ENCODE measurements at regions not wholly inside any gene's neighbourhood (a gene's known extent, or its start where the extent isn't known, plus 50 kb on each side); places are given as distances from the start of the nearest gene placed in this dataset.
A peak's percentile ranks its signal among the peaks of the same experiment; 100 is the strongest.
"Not testable (repeated sequence)": the region's sequence is repeated elsewhere in the genome, so short reads cannot be mapped to it uniquely, and the experiment has no call there.

DNA sequence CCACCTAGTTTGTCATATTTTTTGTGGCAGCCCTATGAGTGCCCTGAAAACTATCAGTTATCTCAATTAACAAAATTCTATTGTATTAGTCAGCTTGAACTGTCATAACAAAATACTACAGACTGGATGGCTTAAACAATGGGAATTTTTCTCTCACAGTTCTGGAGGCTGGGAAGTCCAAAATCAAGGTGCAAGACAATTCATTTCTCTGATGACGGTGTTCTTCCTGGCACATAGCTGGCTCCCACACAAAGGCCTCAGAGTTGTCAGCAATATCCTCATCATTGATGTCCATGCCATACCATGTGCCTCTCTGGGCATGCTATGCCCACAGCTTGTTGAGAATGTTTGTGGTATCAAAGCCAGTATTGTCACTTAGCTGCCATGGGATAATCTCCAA is 691.9 kb downstream of the NR2F1-AS1 start:
- no peak for DNase-seq (ENCODE audit: low read depth in 2 of 2)

DNA sequence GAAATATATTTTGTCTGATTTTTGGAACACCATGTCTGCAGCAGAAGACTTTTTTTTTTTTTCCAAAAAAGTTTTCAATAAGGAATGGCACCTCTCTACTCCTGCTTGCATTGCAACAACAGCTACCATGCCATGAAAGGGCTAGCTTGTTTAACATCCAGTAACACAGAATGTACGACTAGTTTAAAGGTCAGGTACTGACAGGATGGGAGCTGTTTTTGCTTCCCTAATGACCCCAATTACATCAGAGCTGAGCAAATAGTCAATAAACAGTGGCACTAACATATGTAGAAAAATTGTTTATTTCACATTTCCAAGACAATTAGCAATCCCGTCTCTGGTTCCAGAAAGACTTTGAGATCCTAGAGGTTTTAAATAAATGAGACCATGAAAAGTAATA is 693.8 kb downstream of the NR2F1-AS1 start:
- DNase-seq (ENCODE audit: low read depth in 2 of 2), result no peak

DNA sequence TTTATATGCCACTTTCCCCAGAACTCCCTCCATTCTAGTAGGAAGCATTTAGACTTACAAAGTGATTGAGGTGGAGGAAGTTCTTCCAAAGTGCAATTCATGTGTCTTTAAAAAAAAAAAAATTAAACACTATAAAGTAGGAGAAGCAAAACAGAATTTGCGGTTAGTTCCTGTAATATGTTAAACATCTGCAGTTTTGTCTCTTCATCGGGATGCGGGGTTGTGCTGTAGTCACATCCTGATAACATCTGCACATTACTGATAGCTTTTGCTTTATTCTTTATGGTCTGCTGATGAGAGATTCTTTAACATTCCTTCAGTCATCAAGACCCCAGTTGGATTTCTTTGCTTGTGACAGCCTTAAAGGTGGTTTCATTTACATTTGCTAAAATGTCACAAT is 694.3 kb downstream of the NR2F1-AS1 start:
- DNase-seq (ENCODE audit: low read depth in 2 of 2), result no peak

DNA sequence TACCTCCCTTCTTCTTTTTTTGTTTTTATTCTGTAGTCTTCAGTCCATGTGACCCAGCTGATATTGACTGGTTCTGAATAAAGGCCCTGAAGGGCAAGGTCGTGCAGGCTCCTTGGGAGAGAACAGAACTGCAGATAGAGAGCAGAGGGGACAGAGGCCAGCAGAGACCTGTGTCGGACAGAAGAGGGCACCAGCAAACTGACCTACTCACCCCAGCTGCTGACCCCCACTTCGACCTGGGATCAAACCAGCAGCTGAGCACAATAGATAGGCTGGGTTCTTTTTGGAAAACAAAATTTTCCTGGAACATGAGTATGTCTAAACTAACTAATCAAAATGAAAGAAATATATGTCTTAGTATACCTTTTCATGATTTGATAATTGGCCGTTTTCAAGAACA is 695.1 kb downstream of the NR2F1-AS1 start:
- DNase-seq (ENCODE audit: low read depth in 2 of 2), result peak in 1 of 2 donors; percentile 4

DNA sequence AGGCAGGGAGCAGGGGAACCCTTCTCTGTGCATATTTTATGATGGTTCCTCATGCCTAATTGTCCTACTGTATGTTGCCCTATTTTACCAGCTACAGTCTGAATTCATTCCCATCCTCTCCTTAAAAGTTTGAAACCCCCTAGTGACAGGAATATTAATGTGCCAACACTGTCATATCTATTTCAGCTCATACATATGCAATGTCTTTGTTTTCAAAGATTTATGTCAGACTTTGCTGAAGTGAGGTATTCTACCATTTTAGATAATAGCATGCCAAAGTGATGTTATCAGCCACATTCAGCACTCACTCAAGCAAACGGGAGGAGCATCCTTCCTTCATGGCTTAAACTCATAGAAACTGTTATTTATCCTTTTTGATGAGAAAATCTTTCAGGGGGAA is 696.5 kb downstream of the NR2F1-AS1 start:
- no peak for DNase-seq (ENCODE audit: low read depth in 2 of 2)

DNA sequence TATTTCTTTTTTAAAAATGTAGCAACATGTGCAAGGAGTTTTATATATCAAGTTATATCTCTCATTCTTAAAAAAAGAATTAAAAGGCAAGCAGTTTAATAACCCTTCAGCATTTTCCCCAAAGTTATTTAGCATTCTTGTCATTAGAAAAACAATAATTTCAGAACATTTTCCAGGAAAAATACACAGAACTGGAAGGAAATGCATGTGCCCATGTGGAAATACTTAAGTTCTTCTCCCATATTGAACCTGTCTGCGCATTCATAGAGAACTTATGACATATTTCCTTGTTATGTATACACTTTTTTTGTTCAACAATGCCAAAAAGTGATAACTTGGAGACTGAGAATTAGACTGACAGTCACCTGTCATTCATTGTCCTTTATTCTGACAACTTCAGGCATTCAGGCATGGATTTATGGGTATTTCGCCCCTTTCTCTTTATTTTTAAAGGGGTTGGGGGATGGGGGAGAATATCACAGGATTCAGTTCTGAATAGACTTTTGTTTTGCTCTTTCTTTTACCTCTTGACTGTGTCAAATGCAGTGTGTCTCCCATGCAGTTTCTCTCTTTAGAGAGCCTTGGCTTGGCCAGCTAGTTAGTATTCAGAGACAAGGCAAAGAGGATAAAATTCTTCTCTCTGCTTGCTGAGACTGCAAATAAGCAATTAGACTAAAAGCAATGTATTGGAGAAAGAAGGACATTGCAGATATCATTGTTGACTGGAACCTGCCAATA is 701.0 kb downstream of the NR2F1-AS1 start:
- DNase-seq (ENCODE audit: low read depth in 2 of 2), result no peak

DNA sequence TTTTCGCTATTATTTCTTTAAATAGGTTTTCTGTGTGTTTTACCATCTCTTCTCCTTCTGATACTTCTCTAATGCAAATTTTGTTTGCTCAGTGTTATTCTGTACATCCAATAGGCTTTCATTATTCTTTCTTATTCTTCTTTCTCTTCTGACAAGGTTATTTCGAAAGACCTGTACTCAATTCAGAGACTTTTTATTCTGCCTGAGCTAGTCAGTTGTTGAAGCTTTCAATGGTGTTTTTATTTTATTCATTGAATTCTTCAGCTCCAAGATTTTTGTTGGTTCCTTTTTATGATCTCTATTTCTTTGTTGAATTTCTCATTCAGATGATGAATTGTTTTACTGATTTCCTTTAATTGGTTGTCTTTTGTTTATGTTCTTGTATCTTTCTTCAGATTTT is 706.2 kb downstream of the NR2F1-AS1 start:
- DNase-seq (ENCODE audit: low read depth in 2 of 2), result no peak

DNA sequence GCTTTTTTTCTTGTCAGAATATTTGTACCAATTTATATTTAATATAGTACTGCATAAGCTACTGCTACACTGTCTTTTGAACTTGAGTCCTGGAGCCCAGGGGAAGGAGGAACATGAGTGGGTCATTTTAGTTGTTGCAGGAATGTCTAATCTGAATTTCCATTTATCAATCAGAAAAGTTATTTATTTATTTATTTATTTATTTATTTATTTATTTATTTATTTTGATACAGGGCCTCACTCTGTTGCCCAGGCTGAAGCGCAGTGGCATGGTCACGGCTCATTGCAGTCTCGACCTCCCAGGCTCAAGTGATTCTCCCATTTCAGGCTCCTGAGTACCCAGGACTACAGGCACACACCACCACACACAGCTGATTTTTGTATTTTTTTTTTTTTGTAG is 712.6 kb downstream of the NR2F1-AS1 start:
- DNase-seq (ENCODE audit: low read depth in 2 of 2), result no peak

DNA sequence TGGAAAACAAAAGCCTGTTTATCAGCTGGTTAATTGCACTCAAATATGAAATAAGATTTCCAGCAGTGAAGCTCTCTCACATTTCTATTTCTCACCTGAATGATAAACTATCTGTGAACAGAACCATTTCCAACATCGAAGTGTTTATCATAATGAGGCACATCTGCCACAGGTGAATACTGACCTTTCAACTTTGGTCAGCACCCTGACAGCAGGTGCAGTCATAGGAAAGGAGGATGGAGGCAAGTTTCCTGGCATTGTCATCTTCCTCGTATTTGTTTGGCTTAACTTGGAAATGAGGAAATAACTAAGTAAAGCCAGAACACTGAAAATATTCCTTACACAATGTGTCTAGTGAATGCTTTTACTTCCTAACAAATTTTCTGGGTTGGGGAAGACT is 716.4 kb downstream of the NR2F1-AS1 start:
- DNase-seq (ENCODE audit: low read depth in 2 of 2), result peak; percentile 7 to 74

DNA sequence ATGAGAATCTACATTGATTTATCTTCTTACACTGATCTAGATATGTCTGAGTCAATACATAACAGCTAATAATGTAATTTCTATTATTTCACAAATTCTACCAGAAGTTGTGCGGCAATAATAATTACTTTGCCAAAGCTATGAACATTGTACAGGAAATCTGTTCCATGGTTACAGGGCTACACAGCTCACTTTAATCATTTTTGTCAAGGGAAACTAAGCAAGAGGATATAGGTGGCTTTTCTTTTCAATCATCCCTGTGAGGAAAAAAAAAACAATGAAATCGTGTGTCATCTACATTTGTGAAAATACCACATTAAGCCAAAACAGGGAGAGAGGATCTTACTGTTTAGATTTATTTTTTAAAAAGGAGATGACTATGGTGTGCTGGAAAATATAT is 717.4 kb downstream of the NR2F1-AS1 start:
- peak in 1 of 2 donors; percentile 75 for DNase-seq (ENCODE audit: low read depth in 2 of 2)

DNA sequence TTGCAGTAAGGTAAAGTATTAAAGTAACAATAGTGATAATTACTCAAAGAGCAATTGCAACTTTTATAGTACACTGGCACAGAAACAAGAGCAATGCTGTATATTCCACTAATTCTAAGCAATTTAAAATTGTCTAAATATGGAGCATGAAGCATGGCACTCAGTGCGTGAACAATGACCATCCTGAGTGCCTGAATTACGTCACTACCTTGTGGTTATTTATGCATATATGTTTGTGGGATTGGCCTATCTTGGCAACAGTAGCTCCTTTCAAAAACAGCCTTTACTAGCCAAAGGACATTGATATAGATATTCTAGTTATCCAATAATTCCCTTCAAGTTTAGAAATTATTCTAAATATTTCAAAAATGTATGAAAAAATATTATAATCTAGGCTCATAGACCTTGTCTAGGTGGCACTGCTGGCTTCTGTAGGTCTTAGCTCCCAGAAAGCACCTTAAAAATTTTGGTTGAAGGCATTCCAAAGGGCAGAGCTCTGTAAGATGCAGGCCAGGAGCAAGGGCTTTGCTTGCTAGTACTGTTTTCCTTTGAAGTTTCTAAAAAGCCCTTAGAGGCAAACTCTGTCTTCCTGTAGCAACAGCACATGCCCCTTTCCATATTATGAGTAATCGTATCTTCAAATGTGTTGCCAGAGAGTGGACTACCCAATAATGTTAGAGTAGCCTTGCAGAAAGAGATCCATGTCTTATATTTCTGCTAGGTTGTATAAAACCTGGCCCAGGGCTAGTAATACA is 719.3 kb downstream of the NR2F1-AS1 start:
- DNase-seq (ENCODE audit: low read depth in 2 of 2), result no peak

DNA sequence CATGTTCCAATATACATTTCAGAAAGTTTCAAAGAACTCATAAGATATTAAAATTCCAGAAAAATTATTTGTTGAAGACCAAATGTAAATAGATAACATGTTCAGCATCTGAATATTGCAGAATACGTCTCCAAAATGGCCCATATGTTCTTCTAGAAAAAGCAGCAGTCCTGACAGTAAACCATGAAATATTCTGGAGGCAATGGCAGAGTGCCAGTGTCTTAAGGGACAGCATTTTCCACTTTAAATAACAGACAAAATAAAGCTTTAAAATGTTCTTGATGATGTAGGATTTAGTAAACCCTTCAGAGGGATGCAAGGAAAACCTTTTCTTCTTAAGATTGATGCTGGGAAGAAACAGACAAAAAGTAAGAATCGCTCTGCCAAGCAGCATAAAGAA is 721.0 kb downstream of the NR2F1-AS1 start:
- DNase-seq (ENCODE audit: low read depth in 2 of 2), result no peak

DNA sequence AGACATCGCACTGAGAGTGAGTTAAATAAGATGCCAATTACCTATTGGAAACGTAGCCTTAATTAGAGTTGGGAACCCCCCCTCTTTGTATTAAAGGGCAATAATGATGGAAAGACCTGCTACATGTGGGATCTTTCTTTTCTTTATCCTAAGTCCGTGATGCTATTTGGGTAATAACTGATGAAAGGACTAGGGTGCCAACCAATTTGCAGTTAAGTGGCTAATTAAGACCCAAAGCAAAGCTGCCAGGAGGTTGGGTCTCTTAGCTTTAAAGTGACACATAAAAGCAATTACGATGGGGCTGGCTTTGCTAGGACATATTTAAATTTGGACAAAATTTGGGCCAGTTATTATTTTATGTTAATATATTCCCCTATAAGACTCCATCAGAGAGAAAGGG is 728.8 kb downstream of the NR2F1-AS1 start:
- no peak for DNase-seq (ENCODE audit: low read depth in 2 of 2)

DNA sequence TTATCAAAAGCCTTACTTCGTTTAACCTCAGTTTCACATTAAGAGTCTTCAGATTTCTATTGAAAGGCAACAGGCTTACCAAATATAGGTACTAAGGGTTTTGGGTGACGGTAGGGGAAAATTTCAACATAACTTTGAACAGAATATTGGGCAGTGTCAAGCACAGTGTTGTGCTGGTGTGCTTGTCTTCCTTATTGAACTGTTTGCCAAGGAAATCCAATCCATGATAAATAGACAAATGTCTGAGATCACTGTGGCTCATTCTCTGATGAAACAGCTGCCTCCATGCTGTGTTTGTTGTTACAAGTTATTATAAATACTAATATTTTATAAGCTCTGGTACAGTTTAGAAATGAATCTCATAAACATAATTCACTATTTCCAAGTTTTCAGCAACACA is 730.1 kb downstream of the NR2F1-AS1 start:
- DNase-seq (ENCODE audit: low read depth in 2 of 2), result no peak

DNA sequence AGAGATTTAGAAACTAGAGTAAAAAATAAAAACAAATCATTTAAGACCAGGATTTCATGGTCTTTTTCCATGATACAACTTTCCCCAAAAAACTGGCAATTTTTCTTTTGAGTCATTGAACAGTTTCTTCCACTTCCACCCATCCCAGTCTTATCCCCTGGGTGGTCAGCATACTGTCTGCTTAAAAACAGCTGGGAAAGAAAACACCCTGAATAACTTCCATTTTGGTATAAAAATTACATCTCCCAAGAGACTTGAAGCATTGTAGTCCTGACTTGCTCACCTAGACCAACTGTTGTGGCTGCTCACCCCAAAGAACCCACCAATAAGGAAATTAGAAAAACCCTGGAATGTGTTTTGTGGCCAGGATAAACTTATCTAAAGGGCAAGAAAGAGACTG is 731.3 kb downstream of the NR2F1-AS1 start:
- no peak for DNase-seq (ENCODE audit: low read depth in 2 of 2)

DNA sequence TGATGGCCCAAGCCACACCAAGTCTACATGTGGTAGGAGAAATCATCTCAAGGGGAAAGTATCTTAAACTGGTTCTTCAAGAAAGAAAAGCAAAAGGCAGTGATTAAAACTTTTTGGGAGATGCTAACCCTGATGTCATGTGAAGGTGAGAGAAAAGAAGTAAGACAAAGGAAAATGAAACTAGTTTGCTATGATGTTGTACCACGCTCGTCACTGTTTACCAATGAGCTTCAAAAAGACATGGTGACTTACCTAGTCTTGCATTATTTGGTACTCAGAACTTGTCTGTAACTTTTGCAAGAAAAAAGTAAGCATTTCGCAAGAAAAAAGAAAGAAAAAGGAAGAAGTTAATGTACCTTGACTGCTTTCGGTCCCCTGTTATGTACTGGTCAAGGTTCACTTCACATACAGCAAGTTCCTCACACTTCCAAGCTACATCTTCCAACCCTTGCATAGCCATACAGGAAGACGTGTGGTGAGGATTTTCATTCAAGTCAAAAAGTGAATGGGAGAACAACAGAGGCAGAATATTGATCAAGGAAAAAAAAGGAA is 739.3 kb downstream of the NR2F1-AS1 start:
- DNase-seq (ENCODE audit: low read depth in 2 of 2), result no peak

DNA sequence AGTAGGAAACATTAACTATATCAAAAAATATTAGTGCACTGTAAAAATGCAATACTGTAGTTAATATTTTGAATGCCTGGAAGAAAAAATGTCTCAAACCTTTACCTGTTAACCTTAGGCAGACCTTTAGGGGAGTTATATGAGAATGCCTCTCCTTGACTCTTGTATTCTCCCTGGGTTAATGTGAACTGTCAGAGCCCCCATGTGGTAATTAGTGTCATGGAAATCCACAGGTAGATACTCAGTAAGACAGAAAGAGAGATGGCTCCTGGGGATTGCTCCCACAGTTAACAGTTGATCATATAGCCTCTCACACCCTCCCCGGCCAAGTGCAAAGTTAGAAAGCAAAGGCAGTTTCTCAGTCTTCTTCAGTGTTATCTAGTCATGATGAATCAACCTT is 742.8 kb downstream of the NR2F1-AS1 start:
- DNase-seq (ENCODE audit: low read depth in 2 of 2), result peak in 1 of 2 donors; percentile 25

DNA sequence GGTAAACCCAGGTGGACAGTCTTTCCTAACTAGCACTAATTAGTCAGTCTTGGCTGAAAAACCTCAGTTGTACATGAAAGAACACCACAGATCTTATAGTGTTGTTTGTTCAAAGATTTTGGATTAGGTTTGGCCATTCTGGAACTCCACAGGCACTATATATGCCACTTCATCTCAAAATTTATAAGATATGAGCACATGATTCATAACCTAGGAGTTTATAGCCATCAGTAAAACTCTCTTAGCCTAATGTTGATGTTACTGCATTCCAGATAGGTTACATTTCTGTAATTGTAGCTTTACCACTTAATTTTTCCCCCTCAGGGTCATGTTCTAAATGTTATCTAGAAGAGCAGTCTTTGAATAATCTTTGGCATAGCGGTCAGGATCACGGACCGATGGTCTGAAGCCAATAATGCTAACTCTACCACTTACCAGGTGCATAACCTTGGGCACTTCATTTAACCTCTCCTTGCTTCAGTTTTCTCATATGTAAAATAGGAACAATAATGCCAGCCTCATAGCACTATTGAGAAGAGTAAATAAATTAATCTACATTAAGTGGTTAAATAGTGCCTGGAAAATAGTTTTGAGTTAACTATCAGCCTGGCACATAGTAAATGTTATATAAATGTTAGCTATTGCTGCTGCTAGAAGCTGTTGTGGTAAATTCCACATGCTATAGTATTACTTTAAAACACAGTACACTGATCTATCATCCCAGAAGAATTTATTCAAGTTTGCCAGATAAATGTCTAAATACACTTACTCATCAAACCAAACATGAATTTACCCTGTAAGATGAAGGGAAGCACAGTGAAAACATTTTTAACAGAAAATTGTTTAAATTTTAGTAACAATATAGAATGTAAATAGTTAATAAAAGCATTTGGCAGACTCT is 743.9 kb downstream of the NR2F1-AS1 start:
- no peak for DNase-seq (ENCODE audit: low read depth in 2 of 2)

DNA sequence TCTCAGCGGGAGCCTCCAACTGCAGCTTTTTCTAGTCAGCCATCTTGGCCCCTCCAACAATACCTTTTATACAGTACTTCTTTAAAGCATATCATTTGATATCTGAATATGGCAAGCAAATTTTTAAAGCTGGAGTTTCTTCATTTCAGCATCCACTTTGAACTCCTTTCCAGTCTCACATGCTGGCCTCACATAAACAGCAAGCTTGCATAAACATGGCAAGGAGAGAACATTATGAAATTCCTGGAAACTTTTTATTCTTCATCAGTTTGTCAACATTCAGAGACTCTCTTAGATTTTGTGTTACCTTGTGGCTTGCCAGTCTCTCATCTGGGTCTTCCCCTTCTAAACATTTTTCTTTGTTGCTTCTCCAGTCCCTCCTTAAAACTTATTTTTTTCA is 745.3 kb downstream of the NR2F1-AS1 start:
- no peak for DNase-seq (ENCODE audit: low read depth in 2 of 2)

DNA sequence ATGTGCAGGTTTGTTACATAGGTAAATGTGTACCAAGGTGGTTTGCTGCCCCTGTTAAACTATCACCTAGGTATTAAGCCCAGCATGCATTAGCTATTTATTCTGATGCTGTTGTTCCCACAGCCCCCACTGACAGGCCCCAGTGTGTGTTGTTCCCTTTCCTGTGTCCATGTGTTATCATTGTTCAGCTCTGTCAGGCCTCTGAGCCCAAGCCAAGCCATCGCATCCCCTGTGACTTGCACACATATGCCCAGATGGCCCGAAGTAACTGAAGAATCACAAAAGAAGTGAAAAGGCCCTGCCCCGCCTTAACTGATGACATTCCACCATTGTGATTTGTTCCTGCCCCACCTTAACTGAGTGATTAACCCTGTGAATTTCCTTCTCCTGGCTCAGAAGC is 757.5 kb downstream of the NR2F1-AS1 start:
- DNase-seq (ENCODE audit: low read depth in 2 of 2), result not testable (repeated sequence)

DNA sequence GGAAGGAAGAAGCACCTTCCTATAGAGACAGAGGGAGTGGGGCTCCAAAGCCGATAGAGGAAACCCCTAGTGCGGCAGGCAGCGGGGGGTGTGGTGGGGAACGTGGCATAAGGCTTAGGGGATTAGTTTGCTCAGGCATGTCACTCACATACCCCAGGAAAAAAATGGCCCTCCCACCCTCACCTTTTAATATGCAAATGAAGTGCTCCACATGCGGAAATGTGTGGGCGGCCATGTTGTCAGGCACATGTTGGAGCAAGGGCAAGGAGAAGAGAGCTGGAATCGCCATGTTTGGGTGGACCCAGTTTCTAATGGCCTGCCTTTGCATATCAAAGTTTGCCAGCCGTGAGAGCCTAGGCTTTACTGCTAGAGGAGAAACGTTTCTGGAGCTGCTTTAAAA is 758.8 kb downstream of the NR2F1-AS1 start:
- DNase-seq (ENCODE audit: low read depth in 2 of 2), result no peak

All from lung microvascular endothelial cell (primary cell).